MM.1S (cell line): ENCODE measurements at regions not wholly inside any gene's neighbourhood (a gene's known extent, or its start where the extent isn't known, plus 50 kb on each side); places are given as distances from the start of the nearest gene placed in this dataset.

Source experiments
- EZH2 ChIP-seq: fragments of 300-600 bp; sonication (generic); optimal IDR thresholded peaks from 2 replicates; pipeline ENCODE3; 2017; ENCODE audit warnings: low read depth, mild to moderate bottlenecking, antibody characterized with exemption, low read length, mixed read lengths
- TF ChIP-seq, protein P1 (sequence below): fragments of 300-600 bp; sonication (generic); IDR thresholded peaks from 2 replicates; pipeline ENCODE4 v1.5.1; 2016; ENCODE audit warnings: antibody characterized with exemption, low read length, mixed read lengths

DNA sequence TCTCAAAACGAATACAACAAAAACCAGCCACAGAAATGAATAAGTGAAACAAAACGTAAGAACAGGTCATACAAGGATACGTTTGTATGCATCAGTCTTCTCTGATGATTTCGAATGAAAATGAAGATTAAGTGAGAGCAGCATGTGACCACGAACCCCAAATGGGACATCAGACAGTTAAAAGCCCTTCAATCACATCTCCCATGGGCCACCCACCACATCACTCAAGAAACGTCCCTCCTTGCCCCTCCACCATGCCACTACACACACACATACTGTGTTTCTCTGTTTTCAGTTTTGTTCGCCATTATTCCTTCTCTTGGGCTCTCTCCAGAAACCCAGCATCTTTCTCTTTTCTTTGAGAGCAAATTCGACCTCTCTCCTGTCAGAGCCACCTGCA, 355.6 kb upstream of the KAZN start:
- TF ChIP-seq, protein P1, sequence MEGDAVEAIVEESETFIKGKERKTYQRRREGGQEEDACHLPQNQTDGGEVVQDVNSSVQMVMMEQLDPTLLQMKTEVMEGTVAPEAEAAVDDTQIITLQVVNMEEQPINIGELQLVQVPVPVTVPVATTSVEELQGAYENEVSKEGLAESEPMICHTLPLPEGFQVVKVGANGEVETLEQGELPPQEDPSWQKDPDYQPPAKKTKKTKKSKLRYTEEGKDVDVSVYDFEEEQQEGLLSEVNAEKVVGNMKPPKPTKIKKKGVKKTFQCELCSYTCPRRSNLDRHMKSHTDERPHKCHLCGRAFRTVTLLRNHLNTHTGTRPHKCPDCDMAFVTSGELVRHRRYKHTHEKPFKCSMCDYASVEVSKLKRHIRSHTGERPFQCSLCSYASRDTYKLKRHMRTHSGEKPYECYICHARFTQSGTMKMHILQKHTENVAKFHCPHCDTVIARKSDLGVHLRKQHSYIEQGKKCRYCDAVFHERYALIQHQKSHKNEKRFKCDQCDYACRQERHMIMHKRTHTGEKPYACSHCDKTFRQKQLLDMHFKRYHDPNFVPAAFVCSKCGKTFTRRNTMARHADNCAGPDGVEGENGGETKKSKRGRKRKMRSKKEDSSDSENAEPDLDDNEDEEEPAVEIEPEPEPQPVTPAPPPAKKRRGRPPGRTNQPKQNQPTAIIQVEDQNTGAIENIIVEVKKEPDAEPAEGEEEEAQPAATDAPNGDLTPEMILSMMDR = no peak
- TF ChIP-seq EZH2 = no peak
